Suppressor macrophage treated with lipopolysaccharide for 4 hours (primary cell): ENCODE measurements at regions not wholly inside any gene's neighbourhood (a gene's known extent, or its start where the extent isn't known, plus 50 kb on each side); places are given as distances from the start of the nearest gene placed in this dataset.

Source experiments
- DNase-seq: peaks from one replicate; pipeline ENCODE4 v3.0.0-alpha.2; 2020

GRCh38 chr5:66503203-66503789 lies 92.9 kb upstream of the MAST4 start:
- DNase-seq, result no peak

- DNase-seq, result no peak
These were observed 89.1 kb upstream of the MAST4 start for GRCh38 chr5:66507106-66507505.

- no peak for DNase-seq
These were observed 84.7 kb upstream of the MAST4 start for GRCh38 chr5:66511491-66511890.

GRCh38 chr5:66513130-66513529 lies 83.1 kb upstream of the MAST4 start:
- DNase-seq, result no peak

GRCh38 chr5:66515209-66515608 lies 81.0 kb upstream of the MAST4 start:
- DNase-seq, result no peak

- no peak for DNase-seq
These were observed 79.6 kb upstream of the MAST4 start for GRCh38 chr5:66516550-66516949.

- no peak for DNase-seq
These were observed 78.8 kb upstream of the MAST4 start for GRCh38 chr5:66517351-66517750.

GRCh38 chr5:66518052-66518451 lies 78.1 kb upstream of the MAST4 start:
- no peak for DNase-seq

- no peak for DNase-seq
These were observed 77.4 kb upstream of the MAST4 start for GRCh38 chr5:66518753-66519152.

- DNase-seq, result no peak
These were observed 76.6 kb upstream of the MAST4 start for GRCh38 chr5:66519626-66520025.

- DNase-seq, result no peak
These were observed 75.3 kb upstream of the MAST4 start for GRCh38 chr5:66520854-66521253.

GRCh38 chr5:66527478-66528035 lies 68.6 kb upstream of the MAST4 start:
- DNase-seq, result no peak

- DNase-seq, result no peak
These were observed 67.0 kb upstream of the MAST4 start for GRCh38 chr5:66529182-66529581.

- no peak for DNase-seq
These were observed 66.5 kb upstream of the MAST4 start for GRCh38 chr5:66529704-66530103.

GRCh38 chr5:66538126-66538525 lies 58.1 kb upstream of the MAST4 start:
- no peak for DNase-seq

- DNase-seq, result no peak
These were observed 57.7 kb upstream of the MAST4 start for GRCh38 chr5:66538531-66538930.

GRCh38 chr5:66540078-66540477 lies 56.1 kb upstream of the MAST4 start:
- DNase-seq, result no peak

- no peak for DNase-seq
These were observed 53.5 kb upstream of the MAST4 start for GRCh38 chr5:66542711-66543110.
